DOHH2 (cell line): ENCODE measurements at regions not wholly inside any gene's neighbourhood (a gene's known extent, or its start where the extent isn't known, plus 50 kb on each side); places are given as distances from the start of the nearest gene placed in this dataset.

Experiments used
- H3F3A ChIP-seq: fragments of 200-600 bp; sonication (generic), shearing (Covaris generic); 2 replicates; pipeline ENCODE4 v1.6.0; 2016; ENCODE audit warnings: antibody characterized with exemption, mild to moderate bottlenecking; ENCODE audit not compliant: control insufficient read depth, insufficient read depth
- H3K27ac ChIP-seq: fragments of 200-600 bp; sonication (generic); 2 replicates; pipeline ENCODE4 v1.5.1; 2014; ENCODE audit warnings: low read depth, mild to moderate bottlenecking, low read length, moderate library complexity
- H3K27me3 ChIP-seq: fragments of 200-600 bp; sonication (generic); 2 replicates; pipeline ENCODE4 v1.6.1; 2014; ENCODE audit warnings: mild to moderate bottlenecking, low read length, mixed read lengths; ENCODE audit not compliant: control insufficient read depth
- H3K36me3 ChIP-seq: fragments of 200-600 bp; sonication (generic); 2 replicates; pipeline ENCODE4 v1.6.1; 2014; ENCODE audit warnings: mild to moderate bottlenecking, low read length, moderate library complexity, mixed read lengths; ENCODE audit not compliant: control insufficient read depth
- H3K4me1 ChIP-seq: fragments of 200-600 bp; sonication (generic); 2 replicates; pipeline ENCODE4 v1.6.1; 2014; ENCODE audit warnings: mild to moderate bottlenecking, low read length, mixed read lengths; ENCODE audit not compliant: control insufficient read depth
- H3K4me2 ChIP-seq: fragments of 200-600 bp; sonication (generic); 2 replicates; pipeline ENCODE4 v1.6.0; 2014; ENCODE audit warnings: mild to moderate bottlenecking, low read length, moderate library complexity
- H3K4me3 ChIP-seq: fragments of 200-600 bp; sonication (generic); 2 replicates; pipeline ENCODE4 v1.5.1; 2014; ENCODE audit warnings: mild to moderate bottlenecking, low read length, mixed read lengths
- H3K79me2 ChIP-seq: fragments of 200-600 bp; sonication (generic); 2 replicates; pipeline ENCODE4 v1.6.1; 2014; ENCODE audit warnings: mild to moderate bottlenecking, low read length, mixed read lengths; ENCODE audit not compliant: control insufficient read depth
- H3K9me2 ChIP-seq: fragments of 200-600 bp; sonication (generic); replicated peaks from 2 replicates; pipeline ENCODE4 v1.6.1; 2014; ENCODE audit warnings: mild to moderate bottlenecking, low read length, mixed read lengths; ENCODE audit not compliant: control insufficient read depth
- H3K9me3 ChIP-seq: fragments of 200-600 bp; sonication (generic); 2 replicates; pipeline ENCODE4 v1.6.1; 2014; ENCODE audit warnings: antibody characterized with exemption, low read length, mixed read lengths; ENCODE audit not compliant: control insufficient read depth, insufficient read depth
- H4K20me1 ChIP-seq: fragments of 200-600 bp; sonication (generic); 2 replicates; pipeline ENCODE4 v1.6.0; 2014; ENCODE audit warnings: low read depth, mild to moderate bottlenecking, antibody characterized with exemption, low read length, moderate library complexity; ENCODE audit not compliant: control insufficient read depth, insufficient read depth
- EZH2phosphoT487 ChIP-seq: fragments of 200-600 bp; sonication (generic); IDR thresholded peaks from 2 replicates; pipeline ENCODE4 v1.6.1; 2017; ENCODE audit warnings: borderline replicate concordance, mild to moderate bottlenecking, antibody characterized with exemption, low read length, moderate library complexity, mixed read lengths
- TF ChIP-seq, protein P1 (sequence below): fragments of 200-600 bp; sonication (generic); IDR thresholded peaks from one replicate; pipeline ENCODE4 v1.5.1; 2014; ENCODE audit warnings: antibody characterized with exemption, mild to moderate bottlenecking, low read depth, low read length; ENCODE audit not compliant: poor library complexity, severe bottlenecking

DNA sequence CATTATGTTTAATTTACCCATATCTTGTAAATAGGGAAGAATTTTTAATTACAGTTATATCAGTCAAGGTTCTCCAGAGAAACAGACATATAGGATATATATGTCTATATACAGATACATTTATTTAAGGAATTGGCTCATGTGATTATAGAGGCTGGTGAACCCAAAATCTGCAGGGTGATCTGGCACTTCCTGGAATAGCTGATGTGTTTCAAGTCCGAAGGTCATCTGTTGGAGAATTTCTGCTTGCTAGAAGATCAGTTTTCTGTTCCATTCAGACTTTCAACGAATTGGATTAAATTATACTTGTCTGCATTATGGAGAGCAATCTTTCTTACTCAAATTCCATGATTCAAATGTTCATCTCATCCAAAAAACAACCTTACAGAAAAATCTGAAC is 694.6 kb upstream of the DPPA4 start:
- Histone ChIP-seq H3K4me1 (no peaks in the 10 kb centered on the region), H3K9me3 (no peaks in the 10 kb centered on the region), H4K20me1 (no peaks in the 10 kb centered on the region), H3F3A (no peaks in the 10 kb centered on the region), H3K9me2 (no peaks in the 10 kb centered on the region), H3K4me3 (no peak overlapping the region), H3K36me3 (no peaks in the 10 kb centered on the region), H3K79me2 (no peaks in the 10 kb centered on the region), H3K27ac (no peak overlapping the region), H3K4me2 (no peak overlapping the region), H3K27me3 (no peaks in the 10 kb centered on the region)
- TF ChIP-seq, protein P1, sequence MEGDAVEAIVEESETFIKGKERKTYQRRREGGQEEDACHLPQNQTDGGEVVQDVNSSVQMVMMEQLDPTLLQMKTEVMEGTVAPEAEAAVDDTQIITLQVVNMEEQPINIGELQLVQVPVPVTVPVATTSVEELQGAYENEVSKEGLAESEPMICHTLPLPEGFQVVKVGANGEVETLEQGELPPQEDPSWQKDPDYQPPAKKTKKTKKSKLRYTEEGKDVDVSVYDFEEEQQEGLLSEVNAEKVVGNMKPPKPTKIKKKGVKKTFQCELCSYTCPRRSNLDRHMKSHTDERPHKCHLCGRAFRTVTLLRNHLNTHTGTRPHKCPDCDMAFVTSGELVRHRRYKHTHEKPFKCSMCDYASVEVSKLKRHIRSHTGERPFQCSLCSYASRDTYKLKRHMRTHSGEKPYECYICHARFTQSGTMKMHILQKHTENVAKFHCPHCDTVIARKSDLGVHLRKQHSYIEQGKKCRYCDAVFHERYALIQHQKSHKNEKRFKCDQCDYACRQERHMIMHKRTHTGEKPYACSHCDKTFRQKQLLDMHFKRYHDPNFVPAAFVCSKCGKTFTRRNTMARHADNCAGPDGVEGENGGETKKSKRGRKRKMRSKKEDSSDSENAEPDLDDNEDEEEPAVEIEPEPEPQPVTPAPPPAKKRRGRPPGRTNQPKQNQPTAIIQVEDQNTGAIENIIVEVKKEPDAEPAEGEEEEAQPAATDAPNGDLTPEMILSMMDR, result no peak
- TF ChIP-seq EZH2phosphoT487, result no peak

DNA sequence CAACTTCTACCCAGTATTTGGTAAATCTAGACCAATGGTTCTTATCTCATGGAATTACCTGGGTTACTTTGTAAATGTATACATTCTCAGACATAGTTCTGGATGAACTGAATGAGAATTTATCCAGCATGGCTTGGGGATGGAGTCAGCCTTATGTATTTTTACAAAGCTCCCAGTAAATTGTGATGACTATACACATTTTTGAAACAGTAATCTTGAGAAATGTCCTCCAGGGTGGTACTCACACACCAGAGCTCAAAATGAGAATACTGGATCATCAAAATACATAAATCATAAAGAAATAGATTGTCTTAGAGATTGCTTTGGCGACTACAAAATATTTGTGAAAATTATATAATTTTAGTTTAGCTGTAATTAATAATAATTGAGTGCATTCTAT is 722.1 kb upstream of the DPPA4 start:
- Histone ChIP-seq H3K36me3 (no peaks in the 10 kb centered on the region), H3K27me3 (no peaks in the 10 kb centered on the region), H4K20me1 (no peaks in the 10 kb centered on the region), H3K9me3 (no peaks in the 10 kb centered on the region), H3K27ac (no peak overlapping the region), H3K4me1 (no peaks in the 10 kb centered on the region), H3K79me2 (no peaks in the 10 kb centered on the region), H3K4me2 (no peak overlapping the region), H3F3A (no peaks in the 10 kb centered on the region), H3K4me3 (no peak overlapping the region), H3K9me2 (no peaks in the 10 kb centered on the region)
- TF ChIP-seq, protein P1, result no peak
- no peak for TF ChIP-seq EZH2phosphoT487

- H3K27me3 ChIP-seq, result no peaks in the 10 kb centered on the region
- no peaks in the 10 kb centered on the region for H3K36me3 ChIP-seq
- no peaks in the 10 kb centered on the region for H3K9me2 ChIP-seq
- no peaks in the 10 kb centered on the region for H3K9me3 ChIP-seq
- TF ChIP-seq EZH2phosphoT487, result no peak
- TF ChIP-seq, protein P1, result no peak
- H3K4me2 ChIP-seq, result no peak overlapping the region
- H4K20me1 ChIP-seq, result no peaks in the 10 kb centered on the region
- H3K4me1 ChIP-seq, result no peaks in the 10 kb centered on the region
- H3K79me2 ChIP-seq, result no peaks in the 10 kb centered on the region
- H3F3A ChIP-seq, result no peaks in the 10 kb centered on the region
- H3K27ac ChIP-seq, result no peak overlapping the region
- no peak overlapping the region for H3K4me3 ChIP-seq
Observed at GRCh38 chr3:110062716-110063115, 725.4 kb upstream of the DPPA4 start.

DNA sequence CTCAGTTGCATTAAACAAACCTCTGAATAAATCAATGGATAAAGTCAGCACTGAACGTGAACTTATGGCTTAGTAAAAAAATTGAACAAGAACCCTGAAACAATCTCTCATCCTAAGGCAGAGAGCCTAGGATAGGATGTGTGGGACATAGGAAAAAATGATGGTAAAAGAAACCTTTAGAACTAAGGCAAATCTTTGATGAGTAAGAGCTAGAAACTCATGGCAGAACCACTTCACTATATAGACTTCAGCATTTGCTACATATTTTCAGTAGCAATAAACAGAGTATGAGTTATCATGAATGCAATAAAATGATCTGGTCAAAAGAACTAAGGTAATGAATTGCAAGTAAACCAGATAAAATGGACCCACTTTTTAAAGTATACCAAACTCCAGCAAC is 725.8 kb upstream of the DPPA4 start:
- Histone ChIP-seq H3K4me1 (no peaks in the 10 kb centered on the region), H3K79me2 (no peaks in the 10 kb centered on the region), H3K4me3 (no peak overlapping the region), H3K4me2 (no peak overlapping the region), H3K27ac (no peak overlapping the region), H3K27me3 (no peaks in the 10 kb centered on the region), H3F3A (no peaks in the 10 kb centered on the region), H4K20me1 (no peaks in the 10 kb centered on the region), H3K9me2 (no peaks in the 10 kb centered on the region), H3K36me3 (no peaks in the 10 kb centered on the region), H3K9me3 (no peaks in the 10 kb centered on the region)
- no peak for TF ChIP-seq EZH2phosphoT487
- TF ChIP-seq, protein P1, result no peak
